Hepatocyte (in vitro differentiated cells): ENCODE measurements at regions not wholly inside any gene's neighbourhood (a gene's known extent, or its start where the extent isn't known, plus 50 kb on each side); places are given as distances from the start of the nearest gene placed in this dataset.
A peak's percentile ranks its signal among the peaks of the same experiment; 100 is the strongest.

Source experiments
- DNase-seq: peaks from one replicate; pipeline ENCODE4 v3.0.0-alpha.2; 2016; ENCODE audit warnings: low spot score
- H2AFZ ChIP-seq: fragments of 200-600 bp; sonication (generic); 2 replicates; pipeline ENCODE4 v1.6.0; 2016; ENCODE audit warnings: antibody characterized with exemption, mild to moderate bottlenecking
- H3K27ac ChIP-seq: fragments of 200-600 bp; sonication (generic); 2 replicates; pipeline ENCODE4 v1.5.1; 2016; ENCODE audit warnings: mild to moderate bottlenecking
- H3K27me3 ChIP-seq: fragments of 200-600 bp; sonication (generic); 2 replicates; pipeline ENCODE4 v1.6.1; 2016
- H3K36me3 ChIP-seq: fragments of 200-600 bp; sonication (generic); replicated peaks from 2 replicates; pipeline ENCODE4 v1.5.1; 2016; ENCODE audit warnings: low read depth; ENCODE audit not compliant: insufficient read depth
- H3K4me1 ChIP-seq: fragments of 200-600 bp; sonication (generic); 2 replicates; pipeline ENCODE4 v1.5.1; 2016; ENCODE audit warnings: mild to moderate bottlenecking, moderate library complexity; ENCODE audit not compliant: insufficient read depth
- H3K4me2 ChIP-seq: fragments of 200-600 bp; sonication (generic); 2 replicates; pipeline ENCODE4 v1.6.0; 2016
- H3K4me3 ChIP-seq: fragments of 200-600 bp; sonication (generic); 2 replicates; pipeline ENCODE4 v1.5.1; 2016; ENCODE audit warnings: mild to moderate bottlenecking
- H3K79me2 ChIP-seq: fragments of 200-600 bp; sonication (generic); 2 replicates; pipeline ENCODE4 v1.6.0; 2017; ENCODE audit warnings: mild to moderate bottlenecking
- H3K9me2 ChIP-seq: fragments of 200-600 bp; sonication (generic); replicated peaks from 2 replicates; pipeline ENCODE4 v1.6.0; 2017; ENCODE audit warnings: mild to moderate bottlenecking; ENCODE audit not compliant: insufficient read depth
- H3K9me3 ChIP-seq: fragments of 200-600 bp; sonication (generic); 2 replicates; pipeline ENCODE4 v1.5.1; 2016; ENCODE audit warnings: low read depth, mild to moderate bottlenecking
- H4K20me1 ChIP-seq: fragments of 200-600 bp; sonication (generic); 2 replicates; pipeline ENCODE4 v1.6.0; 2016; ENCODE audit warnings: mild to moderate bottlenecking; ENCODE audit not compliant: insufficient read depth, poor library complexity, severe bottlenecking
- EZH2 ChIP-seq: fragments of 200-600 bp; sonication (generic); IDR thresholded peaks from 2 replicates; pipeline ENCODE4 v1.6.1; 2016; ENCODE audit warnings: antibody characterized with exemption, mild to moderate bottlenecking, borderline replicate concordance
- EZH2phosphoT487 ChIP-seq: fragments of 200-600 bp; sonication (generic); IDR thresholded peaks from one replicate; pipeline ENCODE4 v1.6.1; 2018; ENCODE audit warnings: antibody characterized with exemption, mild to moderate bottlenecking, low read depth, moderate library complexity; ENCODE audit not compliant: unreplicated experiment, severe bottlenecking
- WGBS: methylation state at CpG from one replicate; pipeline ENCODE4 v1.1.6; 2016; ENCODE audit warnings: low lambda C conversion rate; ENCODE audit errors: missing lambda C conversion rate; 5-methylcytosine and 5-hydroxymethylcytosine counted together
- TF ChIP-seq, protein P1 (sequence below): fragments of 200-600 bp; sonication (generic); IDR thresholded peaks from 2 replicates; pipeline ENCODE4 v1.5.1; 2016; ENCODE audit warnings: antibody characterized with exemption, mild to moderate bottlenecking; ENCODE audit not compliant: poor library complexity

- H3K9me2 ChIP-seq = no peaks in the 10 kb centered on the region
- no peak overlapping the region for H3K4me2 ChIP-seq
- H3K36me3 ChIP-seq = no peaks in the 10 kb centered on the region
- WGBS = 61% methylated on average over 2 of the region's 2 CpGs
- no peaks in the 10 kb centered on the region for H3K27me3 ChIP-seq
- no peaks in the 10 kb centered on the region for H3K79me2 ChIP-seq
- no peak overlapping the region for H3K4me3 ChIP-seq
- no peak overlapping the region for H2AFZ ChIP-seq
- peak overlapping the region; percentile 66 for H3K27ac ChIP-seq
- H3K9me3 ChIP-seq = no peaks in the 10 kb centered on the region
- H3K4me1 ChIP-seq = peaks cover 7% of the 10 kb centered on the region
- no peaks in the 10 kb centered on the region for H4K20me1 ChIP-seq
- TF ChIP-seq EZH2 = no peak
- TF ChIP-seq, protein P1, sequence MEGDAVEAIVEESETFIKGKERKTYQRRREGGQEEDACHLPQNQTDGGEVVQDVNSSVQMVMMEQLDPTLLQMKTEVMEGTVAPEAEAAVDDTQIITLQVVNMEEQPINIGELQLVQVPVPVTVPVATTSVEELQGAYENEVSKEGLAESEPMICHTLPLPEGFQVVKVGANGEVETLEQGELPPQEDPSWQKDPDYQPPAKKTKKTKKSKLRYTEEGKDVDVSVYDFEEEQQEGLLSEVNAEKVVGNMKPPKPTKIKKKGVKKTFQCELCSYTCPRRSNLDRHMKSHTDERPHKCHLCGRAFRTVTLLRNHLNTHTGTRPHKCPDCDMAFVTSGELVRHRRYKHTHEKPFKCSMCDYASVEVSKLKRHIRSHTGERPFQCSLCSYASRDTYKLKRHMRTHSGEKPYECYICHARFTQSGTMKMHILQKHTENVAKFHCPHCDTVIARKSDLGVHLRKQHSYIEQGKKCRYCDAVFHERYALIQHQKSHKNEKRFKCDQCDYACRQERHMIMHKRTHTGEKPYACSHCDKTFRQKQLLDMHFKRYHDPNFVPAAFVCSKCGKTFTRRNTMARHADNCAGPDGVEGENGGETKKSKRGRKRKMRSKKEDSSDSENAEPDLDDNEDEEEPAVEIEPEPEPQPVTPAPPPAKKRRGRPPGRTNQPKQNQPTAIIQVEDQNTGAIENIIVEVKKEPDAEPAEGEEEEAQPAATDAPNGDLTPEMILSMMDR = no peak
- TF ChIP-seq EZH2phosphoT487 = no peak
- DNase-seq = no peak
Observed at GRCh38 chr15:38709196-38709595, 144.6 kb upstream of the RASGRP1 start.

DNA sequence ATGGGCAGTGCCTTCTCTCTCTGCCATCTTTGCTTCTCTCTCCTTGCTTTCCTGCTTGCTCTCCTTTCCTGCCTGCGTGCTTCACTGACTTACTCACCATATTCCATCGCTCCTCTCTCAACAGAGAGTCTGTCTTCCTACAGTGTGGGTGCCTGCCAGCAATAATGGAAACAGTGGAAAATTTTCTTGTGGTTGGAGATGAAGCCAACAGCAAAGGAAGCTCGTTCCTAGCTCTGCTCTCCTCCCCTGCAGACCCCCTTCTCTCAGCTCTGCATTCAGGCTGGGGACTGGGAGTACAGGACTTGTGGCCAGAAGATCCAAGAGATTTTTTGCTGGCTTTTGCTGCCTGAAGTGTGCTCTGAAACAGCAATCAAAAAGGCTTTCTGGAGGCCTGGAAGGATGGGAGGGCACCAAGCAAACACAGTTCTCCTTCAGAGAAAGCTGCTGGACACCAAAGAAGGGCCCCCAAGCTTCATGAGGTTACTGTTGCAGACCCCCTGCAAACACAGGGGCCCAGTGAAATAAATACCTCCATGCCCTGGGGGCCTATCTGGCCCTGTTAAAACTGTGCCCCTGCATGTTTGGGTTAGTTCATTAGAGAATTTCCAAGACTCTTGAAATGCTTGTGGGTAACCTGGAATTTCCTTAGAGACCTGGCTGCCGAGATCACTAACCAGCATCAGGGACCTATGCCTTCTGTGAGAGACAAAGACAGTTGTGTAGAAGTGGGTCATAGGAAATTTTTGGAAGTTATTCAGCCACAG lies 149.9 kb upstream of the RASGRP1 start:
- Histone ChIP-seq H4K20me1 (no peaks in the 10 kb centered on the region), H2AFZ (no peak overlapping the region), H3K9me3 (no peaks in the 10 kb centered on the region), H3K36me3 (no peaks in the 10 kb centered on the region), H3K27ac (peak overlapping the region; percentile 65), H3K27me3 (no peaks in the 10 kb centered on the region), H3K79me2 (no peaks in the 10 kb centered on the region), H3K9me2 (no peaks in the 10 kb centered on the region), H3K4me3 (no peak overlapping the region), H3K4me1 (peaks cover 8% of the 10 kb centered on the region), H3K4me2 (no peak overlapping the region)
- WGBS = 56% methylated on average over 4 of the region's 4 CpGs
- peak; percentile 51 for DNase-seq
- TF ChIP-seq EZH2phosphoT487 (no peak), EZH2 (no peak)
- TF ChIP-seq, protein P1 = no peak

- H3K9me2 ChIP-seq = no peaks in the 10 kb centered on the region
- H3K27ac ChIP-seq = no peak overlapping the region
- no peaks in the 10 kb centered on the region for H3K36me3 ChIP-seq
- H3K4me1 ChIP-seq = no peaks in the 10 kb centered on the region
- TF ChIP-seq EZH2phosphoT487 (no peak), EZH2 (no peak)
- TF ChIP-seq, protein P1 = no peak
- no peaks in the 10 kb centered on the region for H3K9me3 ChIP-seq
- no peak overlapping the region for H2AFZ ChIP-seq
- no peaks in the 10 kb centered on the region for H3K27me3 ChIP-seq
- no peaks in the 10 kb centered on the region for H4K20me1 ChIP-seq
- no peaks in the 10 kb centered on the region for H3K79me2 ChIP-seq
- 86% methylated on average over 4 of the region's 4 CpGs for WGBS
- DNase-seq = no peak
- H3K4me3 ChIP-seq = no peak overlapping the region
- H3K4me2 ChIP-seq = no peak overlapping the region
Observed at GRCh38 chr15:38720893-38721567, 156.4 kb upstream of the RASGRP1 start.
